RWPE2 (cell line): ENCODE measurements at regions not wholly inside any gene's neighbourhood (a gene's known extent, or its start where the extent isn't known, plus 50 kb on each side); places are given as distances from the start of the nearest gene placed in this dataset.
A peak's percentile ranks its signal among the peaks of the same experiment; 100 is the strongest.

Source experiments
- ATAC-seq: fragments of 200-7000 bp; cut with Tn5 transposase; 3 replicates; pipeline ENCODE4 v1.9.1; 2021; ENCODE audit warnings: low read depth
- DNase-seq: peaks from one replicate; pipeline ENCODE4 v3.0.0-alpha.2; 2020; ENCODE audit warnings: low spot score
- H3K27ac ChIP-seq: fragments of 450-650 bp; 2 replicates; pipeline ENCODE4 v1.5.1; 2017; ENCODE audit warnings: mild to moderate bottlenecking; ENCODE audit not compliant: poor library complexity, severe bottlenecking
- H3K27me3 ChIP-seq: fragments of 250-450 bp; sonication (Bioruptor Pico); 2 replicates; pipeline ENCODE4 v1.5.1; 2021; ENCODE audit warnings: mild to moderate bottlenecking, moderate library complexity; ENCODE audit not compliant: insufficient read depth, poor library complexity, severe bottlenecking
- H3K36me3 ChIP-seq: fragments of 250-450 bp; sonication (Bioruptor Pico); 2 replicates; pipeline ENCODE4 v1.5.1; 2020; ENCODE audit warnings: low read depth, mild to moderate bottlenecking, moderate library complexity
- H3K4me1 ChIP-seq: fragments of 250-450 bp; sonication (Bioruptor Pico); 2 replicates; pipeline ENCODE4 v1.5.1; 2021; ENCODE audit warnings: mild to moderate bottlenecking, moderate library complexity; ENCODE audit not compliant: insufficient read depth, poor library complexity, severe bottlenecking
- H3K4me3 ChIP-seq: fragments of 250-450 bp; sonication (Bioruptor Pico); 2 replicates; pipeline ENCODE4 v1.5.1; 2021; ENCODE audit warnings: mild to moderate bottlenecking, moderate library complexity; ENCODE audit not compliant: severe bottlenecking
- H3K9me3 ChIP-seq: fragments of 250-450 bp; sonication (Bioruptor Pico); 2 replicates; pipeline ENCODE4 v1.5.1; 2021; ENCODE audit warnings: mild to moderate bottlenecking, moderate library complexity; ENCODE audit not compliant: severe bottlenecking
- TF ChIP-seq, protein P1 (sequence below): fragments of 450-650 bp; IDR thresholded peaks from one replicate; pipeline ENCODE4 v1.5.1; 2017; ENCODE audit warnings: mild to moderate bottlenecking, moderate library complexity; ENCODE audit not compliant: poor library complexity, severe bottlenecking

DNA sequence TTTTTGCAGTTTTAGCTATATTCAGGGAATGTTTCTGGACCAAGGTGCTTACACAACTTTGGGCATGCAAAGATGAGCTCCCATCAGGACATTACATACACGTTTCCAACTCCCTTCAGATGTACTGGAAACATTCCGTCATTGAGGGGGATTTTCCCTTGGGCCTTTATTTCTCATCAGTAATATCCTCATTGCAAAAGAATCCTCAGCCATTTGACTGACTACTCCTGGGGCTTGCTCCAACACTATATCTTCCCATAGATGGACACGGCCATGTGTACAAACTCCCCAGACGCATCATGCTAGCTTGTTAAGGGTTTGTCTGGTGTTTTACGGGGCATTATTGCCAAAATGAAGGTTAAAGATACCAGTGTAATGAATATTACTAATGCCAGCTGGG, 59.3 kb upstream of the NUP160 start:
- DNase-seq (no peak), ATAC-seq (no peak)
- Histone ChIP-seq H3K9me3 (no peaks in the 10 kb centered on the region), H3K27ac (no peak overlapping the region), H3K36me3 (no peaks in the 10 kb centered on the region), H3K4me3 (no peak overlapping the region), H3K4me1 (no peaks in the 10 kb centered on the region), H3K27me3 (no peaks in the 10 kb centered on the region)
- TF ChIP-seq, protein P1, sequence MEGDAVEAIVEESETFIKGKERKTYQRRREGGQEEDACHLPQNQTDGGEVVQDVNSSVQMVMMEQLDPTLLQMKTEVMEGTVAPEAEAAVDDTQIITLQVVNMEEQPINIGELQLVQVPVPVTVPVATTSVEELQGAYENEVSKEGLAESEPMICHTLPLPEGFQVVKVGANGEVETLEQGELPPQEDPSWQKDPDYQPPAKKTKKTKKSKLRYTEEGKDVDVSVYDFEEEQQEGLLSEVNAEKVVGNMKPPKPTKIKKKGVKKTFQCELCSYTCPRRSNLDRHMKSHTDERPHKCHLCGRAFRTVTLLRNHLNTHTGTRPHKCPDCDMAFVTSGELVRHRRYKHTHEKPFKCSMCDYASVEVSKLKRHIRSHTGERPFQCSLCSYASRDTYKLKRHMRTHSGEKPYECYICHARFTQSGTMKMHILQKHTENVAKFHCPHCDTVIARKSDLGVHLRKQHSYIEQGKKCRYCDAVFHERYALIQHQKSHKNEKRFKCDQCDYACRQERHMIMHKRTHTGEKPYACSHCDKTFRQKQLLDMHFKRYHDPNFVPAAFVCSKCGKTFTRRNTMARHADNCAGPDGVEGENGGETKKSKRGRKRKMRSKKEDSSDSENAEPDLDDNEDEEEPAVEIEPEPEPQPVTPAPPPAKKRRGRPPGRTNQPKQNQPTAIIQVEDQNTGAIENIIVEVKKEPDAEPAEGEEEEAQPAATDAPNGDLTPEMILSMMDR = no peak

GRCh38 chr11:47906066-47906465, 57.9 kb upstream of the NUP160 start:
- Histone ChIP-seq H3K4me1 (no peaks in the 10 kb centered on the region), H3K4me3 (no peak overlapping the region), H3K9me3 (no peaks in the 10 kb centered on the region), H3K27me3 (no peaks in the 10 kb centered on the region), H3K27ac (no peak overlapping the region), H3K36me3 (no peaks in the 10 kb centered on the region)
- TF ChIP-seq, protein P1 = no peak
- ATAC-seq = no peak
- DNase-seq = no peak

- no peaks in the 10 kb centered on the region for H3K9me3 ChIP-seq
- ATAC-seq (peak; percentile 21; the same call in 1 of the 3 replicates), DNase-seq (no peak)
- no peaks in the 10 kb centered on the region for H3K27me3 ChIP-seq
- TF ChIP-seq, protein P1 = no peak
- H3K4me3 ChIP-seq = no peak overlapping the region
- no peaks in the 10 kb centered on the region for H3K4me1 ChIP-seq
- no peak overlapping the region for H3K27ac ChIP-seq
- no peaks in the 10 kb centered on the region for H3K36me3 ChIP-seq
Observed at GRCh38 chr11:47905358-47906059, 57.4 kb upstream of the NUP160 start.

GRCh38 chr11:47904808-47905207, 56.7 kb upstream of the NUP160 start:
- Histone ChIP-seq H3K27ac (no peak overlapping the region), H3K4me1 (no peaks in the 10 kb centered on the region), H3K9me3 (no peaks in the 10 kb centered on the region), H3K4me3 (no peak overlapping the region), H3K36me3 (no peaks in the 10 kb centered on the region), H3K27me3 (no peaks in the 10 kb centered on the region)
- ATAC-seq = no peak
- DNase-seq = no peak
- TF ChIP-seq, protein P1 = no peak

GRCh38 chr11:47904048-47904447, 55.9 kb upstream of the NUP160 start:
- H3K9me3 ChIP-seq = no peaks in the 10 kb centered on the region
- TF ChIP-seq, protein P1 = no peak
- no peaks in the 10 kb centered on the region for H3K4me1 ChIP-seq
- H3K4me3 ChIP-seq = no peak overlapping the region
- H3K27ac ChIP-seq = no peak overlapping the region
- H3K36me3 ChIP-seq = no peaks in the 10 kb centered on the region
- H3K27me3 ChIP-seq = no peaks in the 10 kb centered on the region
- ATAC-seq (no peak), DNase-seq (no peak)
